ENCODE measurements at regions not wholly inside any gene's neighbourhood (a gene's known extent, or its start where the extent isn't known, plus 50 kb on each side); places are given as distances from the start of the nearest gene placed in this dataset.
"Not testable (repeated sequence)": the region's sequence is repeated elsewhere in the genome, so short reads cannot be mapped to it uniquely, and the experiment has no call there.

DNA sequence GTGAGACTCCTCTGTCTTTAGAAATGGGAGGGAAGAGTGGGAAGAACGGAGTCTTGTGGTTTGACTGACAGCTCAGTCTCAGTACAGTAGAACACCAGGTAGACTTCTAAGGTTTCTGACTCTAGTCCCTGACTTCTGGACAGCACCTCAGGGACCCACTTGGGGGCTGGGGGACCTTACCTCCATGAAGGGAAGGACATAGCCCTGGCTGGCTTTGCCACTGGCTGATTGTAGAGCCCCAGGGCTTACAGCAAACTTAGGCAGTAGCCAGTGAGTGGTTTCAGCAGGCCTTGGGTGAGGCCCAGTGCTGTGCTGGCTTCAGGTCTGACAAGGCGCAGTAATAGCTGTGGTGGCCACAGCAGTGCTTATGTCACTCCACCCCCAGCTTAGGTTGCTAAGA lies 290.0 kb upstream of the PRR16 start:
- no peak overlapping the region for H3K4me2 ChIP-seq (replicated peaks; ENCODE audit: extremely low read depth, low read length, poor library complexity, severe bottlenecking)
- no peaks in the 10 kb centered on the region for H3K4me1 ChIP-seq (ENCODE audit: control insufficient read depth in 1 of 2, insufficient read depth in 2 of 2, low read length in 2 of 2)
- H4K20me1 ChIP-seq (ENCODE audit: insufficient read depth, low read length), result no peaks in the 10 kb centered on the region
- H3K27ac Mint-ChIP-seq, result peak overlapping the region in 1 of 7 donors; percentile 50
- no peak overlapping the region for H2AFZ ChIP-seq (ENCODE audit: insufficient read depth, low read depth, low read length, poor library complexity, severe bottlenecking)
- no peaks in the 10 kb centered on the region for H3K9me3 ChIP-seq (replicated peaks in 1 of 2; ENCODE audit: control insufficient read depth in 1 of 2, insufficient read depth in 1 of 2, low read length in 2 of 2)
- H3K4me3 Mint-ChIP-seq, result no peak overlapping the region
- no peak overlapping the region for H3K27ac ChIP-seq (ENCODE audit: low read depth in 1 of 2, low read length in 2 of 2)
- H3K36me3 ChIP-seq (replicated peaks in 1 of 2; ENCODE audit: control insufficient read depth in 1 of 2, insufficient read depth in 2 of 2, low read length in 2 of 2), result no peaks in the 10 kb centered on the region
- 100% methylated on average over 2 of the region's 2 CpGs for WGBS (ENCODE audit: insufficient coverage)
- H3K4me3 ChIP-seq (replicated peaks in 1 of 3; ENCODE audit: low read depth in 2 of 3, low read length in 3 of 3), result no peak overlapping the region
- H3K4me1 Mint-ChIP-seq, result no peaks in the 10 kb centered on the region
- TF ChIP-seq, protein P1, sequence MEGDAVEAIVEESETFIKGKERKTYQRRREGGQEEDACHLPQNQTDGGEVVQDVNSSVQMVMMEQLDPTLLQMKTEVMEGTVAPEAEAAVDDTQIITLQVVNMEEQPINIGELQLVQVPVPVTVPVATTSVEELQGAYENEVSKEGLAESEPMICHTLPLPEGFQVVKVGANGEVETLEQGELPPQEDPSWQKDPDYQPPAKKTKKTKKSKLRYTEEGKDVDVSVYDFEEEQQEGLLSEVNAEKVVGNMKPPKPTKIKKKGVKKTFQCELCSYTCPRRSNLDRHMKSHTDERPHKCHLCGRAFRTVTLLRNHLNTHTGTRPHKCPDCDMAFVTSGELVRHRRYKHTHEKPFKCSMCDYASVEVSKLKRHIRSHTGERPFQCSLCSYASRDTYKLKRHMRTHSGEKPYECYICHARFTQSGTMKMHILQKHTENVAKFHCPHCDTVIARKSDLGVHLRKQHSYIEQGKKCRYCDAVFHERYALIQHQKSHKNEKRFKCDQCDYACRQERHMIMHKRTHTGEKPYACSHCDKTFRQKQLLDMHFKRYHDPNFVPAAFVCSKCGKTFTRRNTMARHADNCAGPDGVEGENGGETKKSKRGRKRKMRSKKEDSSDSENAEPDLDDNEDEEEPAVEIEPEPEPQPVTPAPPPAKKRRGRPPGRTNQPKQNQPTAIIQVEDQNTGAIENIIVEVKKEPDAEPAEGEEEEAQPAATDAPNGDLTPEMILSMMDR (IDR thresholded peaks at IDR 0.05), result no peak
- no peak overlapping the region for H3K9ac ChIP-seq (ENCODE audit: insufficient read depth, low read length, poor library complexity, severe bottlenecking)
- H3K9me3 Mint-ChIP-seq, result peaks cover 0 to 9% (median 4%) of the 10 kb centered on the region in 7 donors
- H3K36me3 Mint-ChIP-seq, result no peaks in the 10 kb centered on the region
- DNase-seq, result no peak
- H3K79me2 ChIP-seq (ENCODE audit: insufficient read depth, low read length), result no peaks in the 10 kb centered on the region
- no peaks in the 10 kb centered on the region for H3K27me3 ChIP-seq (ENCODE audit: control insufficient read depth in 2 of 2, insufficient read depth in 2 of 2, low read length in 2 of 2)
- intact Hi-C loops (cut with micrococcal nuclease), result no loop called here
- peaks cover 0 to 2% (median 0%) of the 10 kb centered on the region in 3 donors for H3K27me3 Mint-ChIP-seq (ENCODE audit: low read depth in 3 of 3)

- H3K27ac Mint-ChIP-seq; H3K27ac ChIP-seq (ENCODE audit: low read depth in 1 of 2, low read length in 2 of 2); H3K9ac ChIP-seq (ENCODE audit: insufficient read depth, low read length, poor library complexity, severe bottlenecking); H3K4me3 Mint-ChIP-seq; H3K4me1 ChIP-seq (ENCODE audit: control insufficient read depth in 1 of 2, insufficient read depth in 2 of 2, low read length in 2 of 2); H3K79me2 ChIP-seq (ENCODE audit: insufficient read depth, low read length); H2AFZ ChIP-seq (ENCODE audit: insufficient read depth, low read depth, low read length, poor library complexity, severe bottlenecking); intact Hi-C loops (cut with micrococcal nuclease); H3K4me2 ChIP-seq (replicated peaks; ENCODE audit: extremely low read depth, low read length, poor library complexity, severe bottlenecking); DNase-seq; H4K20me1 ChIP-seq (ENCODE audit: insufficient read depth, low read length); H3K4me1 Mint-ChIP-seq; H3K36me3 Mint-ChIP-seq; H3K36me3 ChIP-seq (replicated peaks in 1 of 2; ENCODE audit: control insufficient read depth in 1 of 2, insufficient read depth in 2 of 2, low read length in 2 of 2); H3K4me3 ChIP-seq (replicated peaks in 1 of 3; ENCODE audit: low read depth in 2 of 3, low read length in 3 of 3); H3K27me3 Mint-ChIP-seq (ENCODE audit: low read depth in 3 of 3); H3K9me3 ChIP-seq (replicated peaks in 1 of 2; ENCODE audit: control insufficient read depth in 1 of 2, insufficient read depth in 1 of 2, low read length in 2 of 2); H3K27me3 ChIP-seq (ENCODE audit: control insufficient read depth in 2 of 2, insufficient read depth in 2 of 2, low read length in 2 of 2): not testable (repeated sequence)
- WGBS (ENCODE audit: insufficient coverage), result 98% methylated on average over 7 of the region's 10 CpGs
- peaks cover 4 to 25% (median 19%) of the 10 kb centered on the region in 7 donors for H3K9me3 Mint-ChIP-seq
These were observed 282.9 kb upstream of the PRR16 start for GRCh38 chr5:120181238-120181637.

- H3K79me2 ChIP-seq (ENCODE audit: insufficient read depth, low read length); H3K27me3 Mint-ChIP-seq (ENCODE audit: low read depth in 3 of 3); H3K4me1 ChIP-seq (ENCODE audit: control insufficient read depth in 1 of 2, insufficient read depth in 2 of 2, low read length in 2 of 2); H3K9me3 Mint-ChIP-seq; H3K4me1 Mint-ChIP-seq; H3K27ac ChIP-seq (ENCODE audit: low read depth in 1 of 2, low read length in 2 of 2); H4K20me1 ChIP-seq (ENCODE audit: insufficient read depth, low read length); H3K4me3 ChIP-seq (replicated peaks in 1 of 3; ENCODE audit: low read depth in 2 of 3, low read length in 3 of 3); intact Hi-C loops (cut with micrococcal nuclease); H2AFZ ChIP-seq (ENCODE audit: insufficient read depth, low read depth, low read length, poor library complexity, severe bottlenecking); H3K4me3 Mint-ChIP-seq; H3K4me2 ChIP-seq (replicated peaks; ENCODE audit: extremely low read depth, low read length, poor library complexity, severe bottlenecking); H3K36me3 ChIP-seq (replicated peaks in 1 of 2; ENCODE audit: control insufficient read depth in 1 of 2, insufficient read depth in 2 of 2, low read length in 2 of 2); H3K9me3 ChIP-seq (replicated peaks in 1 of 2; ENCODE audit: control insufficient read depth in 1 of 2, insufficient read depth in 1 of 2, low read length in 2 of 2); H3K36me3 Mint-ChIP-seq; H3K27me3 ChIP-seq (ENCODE audit: control insufficient read depth in 2 of 2, insufficient read depth in 2 of 2, low read length in 2 of 2); H3K27ac Mint-ChIP-seq; H3K9ac ChIP-seq (ENCODE audit: insufficient read depth, low read length, poor library complexity, severe bottlenecking); DNase-seq: not testable (repeated sequence)
- WGBS (ENCODE audit: insufficient coverage), result no CpG with 5 or more reads among the region's 2 CpGs
These were observed 269.4 kb upstream of the PRR16 start for GRCh38 chr5:120194650-120195049.
